Skin of body (tissue), 1 donor: ENCODE measurements at regions not wholly inside any gene's neighbourhood (a gene's known extent, or its start where the extent isn't known, plus 50 kb on each side); places are given as distances from the start of the nearest gene placed in this dataset.

Experiments used
- DNase-seq: peaks from one replicate; lab custom pipeline; 2025; lab: John Stamatoyannopoulos, UW

GRCh38 chr2:117631152-117631945 is 183.1 kb upstream of the DDX18 start:
- no peak for DNase-seq

GRCh38 chr2:117635481-117635880 is 179.0 kb upstream of the DDX18 start:
- no peak for DNase-seq

DNA sequence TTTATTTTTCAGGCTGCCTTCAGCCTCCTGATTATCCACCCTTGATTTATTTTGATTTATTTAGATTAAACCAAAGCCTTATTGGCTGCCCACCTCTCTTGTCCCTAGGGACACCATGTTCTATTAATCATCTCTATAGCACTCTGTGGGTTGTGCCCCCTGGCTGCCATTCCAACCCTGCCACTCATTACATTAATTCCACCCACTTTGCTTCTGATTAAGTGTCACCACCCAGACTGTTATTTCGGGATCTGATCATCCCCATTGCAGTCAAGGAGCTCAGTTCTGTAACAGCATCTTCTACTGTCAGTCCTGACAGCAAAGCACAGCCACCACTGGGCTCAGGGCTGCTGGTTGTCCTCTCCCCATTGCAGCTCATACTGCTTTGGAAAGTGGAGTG is 175.1 kb upstream of the DDX18 start:
- no peak for DNase-seq

DNA sequence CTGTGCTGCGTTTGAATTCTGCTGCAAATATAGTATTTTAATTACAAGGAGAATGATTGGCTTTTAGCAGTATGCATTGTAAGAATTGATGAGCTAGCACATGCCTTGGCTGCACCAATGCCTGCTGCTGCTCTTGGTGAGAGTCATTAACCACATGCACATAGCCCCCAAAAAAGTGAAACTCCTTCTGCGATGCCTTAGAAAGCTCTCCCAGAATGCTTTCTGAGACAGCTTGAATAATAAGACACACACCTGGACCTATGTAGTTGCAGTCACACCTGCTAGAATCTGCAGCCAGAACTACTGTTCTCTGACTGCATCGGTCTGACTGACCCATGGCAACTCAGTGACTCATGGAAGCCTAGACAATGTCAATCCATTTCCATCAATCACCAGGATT is 170.1 kb upstream of the DDX18 start:
- DNase-seq, result no peak

GRCh38 chr2:117645458-117645857 is 169.0 kb upstream of the DDX18 start:
- DNase-seq, result no peak

DNA sequence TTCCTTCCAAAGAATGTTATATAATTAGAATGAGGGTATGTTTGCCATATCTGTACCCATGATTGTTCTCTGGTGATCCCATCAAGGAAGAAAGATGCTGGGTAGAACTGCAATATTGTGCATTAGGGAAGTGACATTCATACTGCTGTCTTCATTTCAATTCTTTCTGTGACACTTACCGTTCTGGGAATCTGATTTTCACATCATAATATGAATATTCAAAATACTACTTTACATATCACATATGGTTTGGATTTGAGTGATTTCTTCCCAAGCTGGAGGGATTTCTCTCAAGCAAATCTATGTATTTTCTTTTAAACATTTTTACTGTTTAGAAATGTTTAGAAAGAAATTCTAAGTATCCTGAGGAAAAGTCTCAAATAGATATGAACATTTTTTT is 168.4 kb upstream of the DDX18 start:
- DNase-seq, result no peak

DNA sequence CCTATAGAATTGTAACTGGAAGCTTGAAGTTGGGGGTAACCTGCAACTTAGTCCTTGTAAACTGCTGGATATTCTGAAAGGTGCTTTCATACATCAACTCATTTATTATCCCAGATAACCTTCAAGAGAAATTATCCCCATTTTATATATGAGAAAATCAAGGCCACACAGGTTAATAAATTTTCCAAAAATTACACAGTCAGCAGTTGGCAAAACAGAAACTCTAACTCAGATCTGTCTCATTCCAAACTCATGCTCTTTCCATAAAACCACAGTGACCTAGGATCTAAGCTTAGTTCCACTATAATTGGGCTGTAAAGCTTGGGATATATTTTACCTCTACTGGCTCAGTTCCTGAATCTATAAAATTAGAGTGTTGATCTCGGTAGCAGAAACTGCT is 167.6 kb upstream of the DDX18 start:
- DNase-seq, result no peak

- DNase-seq, result no peak
These were observed 157.9 kb upstream of the DDX18 start for GRCh38 chr2:117656546-117656945.

- no peak for DNase-seq
These were observed 152.9 kb upstream of the DDX18 start for GRCh38 chr2:117661619-117662018.

DNA sequence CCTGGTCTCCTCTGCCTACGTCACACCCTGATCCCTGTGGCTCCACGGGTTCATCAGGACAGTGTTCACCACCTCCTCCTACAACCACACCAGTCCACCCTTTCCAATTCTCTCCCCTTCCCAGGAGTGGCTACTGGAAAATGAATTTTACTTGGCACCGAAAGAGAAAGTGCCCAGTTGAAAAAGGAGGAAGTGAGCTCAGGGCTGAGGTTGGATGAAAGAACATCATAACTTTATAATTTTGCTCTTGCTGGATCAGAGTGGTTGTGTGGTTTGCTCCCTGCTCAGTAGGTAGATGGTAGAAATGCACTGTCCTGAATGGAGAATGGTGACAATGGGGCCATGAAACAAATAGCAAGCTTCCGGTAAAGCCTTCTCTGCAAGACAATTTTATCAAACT is 140.3 kb upstream of the DDX18 start:
- DNase-seq, result no peak

DNA sequence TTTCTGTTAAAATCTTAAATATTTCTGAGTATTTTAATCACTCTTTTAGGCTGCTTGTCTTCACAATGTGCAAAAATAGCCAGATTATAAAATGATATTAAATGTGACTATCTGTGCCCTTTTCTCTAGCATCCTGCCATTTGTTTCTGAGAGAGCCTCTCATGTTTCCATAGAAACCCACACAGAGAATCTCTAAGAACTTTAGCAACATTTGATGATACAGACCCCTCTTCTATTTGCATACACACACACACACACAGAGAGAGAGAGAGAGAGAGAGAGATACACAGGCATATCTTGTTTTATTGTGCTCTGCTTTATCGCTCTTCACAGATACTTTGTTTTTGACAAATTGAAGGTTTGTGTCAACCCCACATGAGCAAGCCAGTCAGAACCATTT is 134.5 kb upstream of the DDX18 start:
- DNase-seq, result no peak

GRCh38 chr2:117684919-117685318 is 129.6 kb upstream of the DDX18 start:
- DNase-seq, result no peak

DNA sequence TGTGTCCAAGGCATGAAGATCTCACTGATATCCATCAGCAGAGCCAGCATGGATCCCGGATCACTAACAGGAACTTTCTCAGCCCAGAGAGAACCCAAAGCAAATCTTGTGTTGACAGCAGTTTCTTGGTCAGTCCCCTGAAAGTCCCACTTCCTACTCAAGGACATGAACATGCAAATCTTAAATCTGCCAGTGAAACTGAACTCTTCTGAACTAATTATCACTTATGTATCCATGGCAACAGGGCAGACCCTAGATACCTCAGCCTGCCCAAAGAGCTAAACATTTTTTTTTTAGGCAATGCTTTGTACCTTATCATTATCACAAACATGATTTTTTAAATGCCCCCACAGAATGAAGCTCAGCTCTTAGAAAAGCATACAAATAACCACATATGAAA is 127.8 kb upstream of the DDX18 start:
- DNase-seq, result no peak

GRCh38 chr2:117691595-117691994 is 122.9 kb upstream of the DDX18 start:
- DNase-seq, result no peak

GRCh38 chr2:117692001-117692763 is 122.3 kb upstream of the DDX18 start:
- no peak for DNase-seq

GRCh38 chr2:117693154-117693553 is 121.3 kb upstream of the DDX18 start:
- DNase-seq, result no peak

DNA sequence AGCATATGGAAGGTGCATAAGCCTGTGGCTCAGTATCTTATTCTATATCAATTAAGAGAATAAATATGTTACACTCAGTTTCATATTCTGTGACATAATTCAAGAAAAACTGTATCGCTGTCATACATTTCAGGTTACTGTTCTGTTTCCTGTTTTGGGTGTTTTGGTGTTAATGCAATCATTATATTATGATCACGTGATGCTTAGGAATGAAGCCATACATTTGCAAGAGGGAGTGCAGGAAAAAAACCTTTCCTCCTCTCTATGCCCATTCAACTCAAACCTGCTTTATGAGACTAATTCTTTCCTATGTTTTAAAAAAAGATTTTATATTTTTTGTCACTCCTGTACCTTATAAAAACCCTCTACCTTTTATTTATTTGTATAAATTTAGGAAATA is 120.8 kb upstream of the DDX18 start:
- no peak for DNase-seq

GRCh38 chr2:117698287-117698686 is 116.2 kb upstream of the DDX18 start:
- no peak for DNase-seq

DNA sequence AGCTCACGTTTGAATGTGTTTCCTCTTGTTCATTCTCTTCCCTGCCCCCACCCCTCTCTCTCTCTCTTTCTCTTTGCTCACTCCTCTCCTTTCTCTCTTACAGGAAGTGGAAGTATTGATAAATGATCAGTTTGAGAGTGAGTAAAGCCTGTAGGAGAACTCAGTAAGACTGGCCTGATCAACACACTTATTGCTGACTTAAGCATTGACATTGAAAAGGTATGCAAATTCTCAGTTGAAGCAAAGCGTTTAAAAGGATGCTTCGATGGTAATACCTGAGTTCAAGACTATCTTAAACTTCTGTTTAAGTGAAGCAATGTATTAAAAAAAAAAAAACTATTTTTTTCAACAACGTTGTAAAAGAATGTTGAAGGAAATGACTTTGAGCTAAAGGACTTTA is 115.7 kb upstream of the DDX18 start:
- no peak for DNase-seq

DNA sequence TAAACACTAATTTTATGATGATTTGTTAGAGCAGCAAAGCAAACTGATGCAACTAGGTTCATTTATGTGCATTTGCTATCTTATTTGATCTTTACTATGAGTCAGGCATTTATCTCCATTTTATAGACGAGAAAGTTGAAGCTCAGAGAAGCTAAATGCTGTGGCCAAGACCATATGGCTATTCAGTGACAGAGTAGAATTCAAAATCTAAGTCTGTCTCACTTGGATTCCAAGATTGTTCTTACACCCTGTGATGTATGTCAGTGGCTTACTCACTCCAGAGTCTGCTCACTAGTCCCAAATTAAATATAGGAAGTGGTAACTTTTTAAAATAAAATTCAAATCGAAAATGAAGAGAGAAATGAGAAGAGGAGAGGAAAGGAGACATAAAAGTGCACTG is 114.0 kb upstream of the DDX18 start:
- DNase-seq, result no peak

- no peak for DNase-seq
These were observed 113.1 kb upstream of the DDX18 start for GRCh38 chr2:117701365-117701764.

DNA sequence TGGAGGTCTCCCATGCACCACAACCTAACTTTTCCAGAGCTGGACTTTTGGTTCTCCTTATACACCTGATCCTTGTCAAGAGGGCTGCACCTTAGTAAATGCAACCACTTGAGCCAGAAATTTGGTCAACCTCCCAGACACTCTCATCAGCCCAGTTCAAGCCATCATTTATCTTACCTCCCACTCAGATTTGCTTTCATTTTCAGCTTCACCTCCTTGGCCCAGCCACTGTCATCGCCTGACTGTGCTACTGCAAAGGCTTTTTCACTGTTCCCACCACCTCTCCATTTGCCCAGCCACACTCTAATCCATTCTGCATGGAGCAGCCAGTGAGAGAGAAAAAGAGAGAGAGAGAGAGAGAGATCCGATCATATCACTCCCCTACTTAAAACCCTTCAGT is 112.4 kb upstream of the DDX18 start:
- DNase-seq, result no peak

- DNase-seq, result no peak
These were observed 110.6 kb upstream of the DDX18 start for GRCh38 chr2:117703858-117704257.
